Brain microvascular endothelial cell (primary cell): ENCODE measurements at regions not wholly inside any gene's neighbourhood (a gene's known extent, or its start where the extent isn't known, plus 50 kb on each side); places are given as distances from the start of the nearest gene placed in this dataset.

ENCODE experiments used
- DNase-seq: peaks from one replicate; pipeline ENCODE4 v3.0.0-alpha.2; 2020
- H3K27ac ChIP-seq: fragments of 250-450 bp; sonication (Bioruptor Pico); 2 replicates; pipeline ENCODE4 v1.5.1; 2020; ENCODE audit warnings: mild to moderate bottlenecking, moderate library complexity
- H3K27me3 ChIP-seq: fragments of 250-450 bp; sonication (Bioruptor Pico); replicated peaks from 2 replicates; pipeline ENCODE4 v1.5.1; 2020; ENCODE audit warnings: mild to moderate bottlenecking
- H3K36me3 ChIP-seq: fragments of 250-450 bp; sonication (Bioruptor Pico); replicated peaks from 2 replicates; pipeline ENCODE4 v1.5.1; 2020; ENCODE audit warnings: mild to moderate bottlenecking
- H3K4me3 ChIP-seq: 2 replicates; pipeline ENCODE4 v1.5.1; 2011; ENCODE audit warnings: low read depth, mild to moderate bottlenecking, control low read depth, low read length, moderate library complexity
- in situ Hi-C: cut with HindIII; loops from 2 replicates; pipeline ENCODE4 v1.10.0; 2017; ENCODE audit warnings: low sequenced_read_pairs, low pct_ligation_motif_present
- TF ChIP-seq, protein P1 (sequence below): IDR thresholded peaks from 2 replicates; pipeline ENCODE4 v1.5.1; 2011; ENCODE audit warnings: low read depth, mild to moderate bottlenecking, moderate library complexity, low read length, control low read depth, inconsistent platforms; ENCODE audit errors: missing control alignments

DNA sequence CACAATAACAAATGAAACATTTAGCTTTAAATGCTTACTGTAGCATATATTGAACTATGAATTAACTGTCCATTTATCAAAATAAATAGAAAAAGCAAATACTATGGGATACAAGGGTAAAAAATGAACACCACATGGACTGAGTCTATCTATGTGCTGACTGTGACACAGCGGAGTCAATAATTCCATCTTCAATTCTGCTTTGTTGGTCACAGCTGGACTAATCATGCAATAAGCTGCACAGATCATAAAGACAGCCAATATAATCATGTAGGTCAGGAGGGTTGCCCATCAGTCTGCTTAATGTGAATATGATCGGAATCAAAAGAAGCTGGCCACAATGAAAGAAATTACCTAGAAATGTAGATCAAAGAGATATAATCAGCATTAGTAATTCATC lies 95.7 kb upstream of the FAM47A start:
- DNase-seq, result no peak
- TF ChIP-seq, protein P1, sequence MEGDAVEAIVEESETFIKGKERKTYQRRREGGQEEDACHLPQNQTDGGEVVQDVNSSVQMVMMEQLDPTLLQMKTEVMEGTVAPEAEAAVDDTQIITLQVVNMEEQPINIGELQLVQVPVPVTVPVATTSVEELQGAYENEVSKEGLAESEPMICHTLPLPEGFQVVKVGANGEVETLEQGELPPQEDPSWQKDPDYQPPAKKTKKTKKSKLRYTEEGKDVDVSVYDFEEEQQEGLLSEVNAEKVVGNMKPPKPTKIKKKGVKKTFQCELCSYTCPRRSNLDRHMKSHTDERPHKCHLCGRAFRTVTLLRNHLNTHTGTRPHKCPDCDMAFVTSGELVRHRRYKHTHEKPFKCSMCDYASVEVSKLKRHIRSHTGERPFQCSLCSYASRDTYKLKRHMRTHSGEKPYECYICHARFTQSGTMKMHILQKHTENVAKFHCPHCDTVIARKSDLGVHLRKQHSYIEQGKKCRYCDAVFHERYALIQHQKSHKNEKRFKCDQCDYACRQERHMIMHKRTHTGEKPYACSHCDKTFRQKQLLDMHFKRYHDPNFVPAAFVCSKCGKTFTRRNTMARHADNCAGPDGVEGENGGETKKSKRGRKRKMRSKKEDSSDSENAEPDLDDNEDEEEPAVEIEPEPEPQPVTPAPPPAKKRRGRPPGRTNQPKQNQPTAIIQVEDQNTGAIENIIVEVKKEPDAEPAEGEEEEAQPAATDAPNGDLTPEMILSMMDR, result no peak
- no peak overlapping the region for H3K27ac ChIP-seq
- no peaks in the 10 kb centered on the region for H3K27me3 ChIP-seq
- no peaks in the 10 kb centered on the region for H3K36me3 ChIP-seq
- no peak overlapping the region for H3K4me3 ChIP-seq
- in situ Hi-C loops, result no loop called here

DNA sequence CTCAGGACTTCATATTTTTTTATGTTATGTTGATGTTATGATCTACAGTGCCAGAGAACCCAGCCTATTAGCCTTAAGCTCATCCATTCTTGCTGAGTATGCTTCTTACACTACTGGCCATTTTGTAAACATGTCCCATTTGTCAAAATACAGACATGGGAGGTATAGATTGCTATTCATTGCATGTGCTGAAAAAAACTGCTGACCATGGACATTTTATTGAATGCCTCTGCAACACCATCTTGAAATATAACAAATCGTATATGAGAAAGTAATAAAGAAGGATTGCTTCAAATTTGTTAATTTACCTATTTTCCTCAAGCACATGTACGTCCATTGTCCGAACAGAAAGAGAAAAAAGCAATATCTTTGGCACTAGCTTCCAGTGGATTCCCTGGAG lies 91.5 kb upstream of the FAM47A start:
- TF ChIP-seq, protein P1, result no peak
- in situ Hi-C loops, result no loop called here
- Histone ChIP-seq H3K4me3 (no peak overlapping the region), H3K36me3 (no peaks in the 10 kb centered on the region), H3K27ac (no peak overlapping the region), H3K27me3 (no peaks in the 10 kb centered on the region)
- DNase-seq, result no peak

DNA sequence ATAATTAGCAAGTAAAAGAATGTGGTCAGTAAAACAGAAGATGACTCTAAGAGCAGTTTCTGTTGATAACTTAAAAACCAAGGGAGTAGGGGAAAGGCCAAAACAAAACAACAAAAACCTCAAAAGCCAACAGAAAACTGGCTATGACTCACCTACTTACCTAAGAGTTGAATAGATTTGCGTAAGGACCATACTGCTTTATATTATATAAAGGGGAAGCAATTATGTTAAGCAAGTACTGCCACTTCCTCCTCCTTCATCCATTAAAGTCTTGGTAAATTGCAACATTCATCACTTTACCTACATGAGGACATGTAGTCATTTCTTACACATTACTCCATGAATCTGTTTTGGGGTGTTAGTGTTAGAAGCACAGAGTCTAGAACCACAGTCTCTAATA lies 85.9 kb upstream of the FAM47A start:
- DNase-seq, result no peak
- no peaks in the 10 kb centered on the region for H3K27me3 ChIP-seq
- H3K27ac ChIP-seq, result no peak overlapping the region
- in situ Hi-C loops, result no loop called here
- TF ChIP-seq, protein P1, result no peak
- H3K36me3 ChIP-seq, result no peaks in the 10 kb centered on the region
- no peak overlapping the region for H3K4me3 ChIP-seq

GRCh38 chrX:34197946-34198345 lies 65.8 kb upstream of the FAM47A start:
- DNase-seq, result no peak
- Histone ChIP-seq H3K4me3 (no peak overlapping the region), H3K36me3 (no peaks in the 10 kb centered on the region), H3K27ac (no peak overlapping the region), H3K27me3 (no peaks in the 10 kb centered on the region)
- in situ Hi-C loops, result no loop called here
- TF ChIP-seq, protein P1, result no peak
